ENCODE measurements at regions not wholly inside any gene's neighbourhood (a gene's known extent, or its start where the extent isn't known, plus 50 kb on each side); places are given as distances from the start of the nearest gene placed in this dataset.
A peak's percentile ranks its signal among the peaks of the same experiment; 100 is the strongest.

GRCh38 chr15:85314633-85315032 lies 65.8 kb upstream of the AKAP13 start:
- H3K4me3 ChIP-seq (ENCODE audit: low read length) = no peak overlapping the region
- DNase-seq (ENCODE audit: low read depth) = peak; percentile 16
- TF ChIP-seq CTCF (IDR thresholded peaks at IDR 0.05; ENCODE audit: insufficient read depth, low read depth, low read length, missing control alignments) = no peak

GRCh38 chr15:85316244-85316934 lies 64.0 kb upstream of the AKAP13 start:
- no peak overlapping the region for H3K4me3 ChIP-seq (ENCODE audit: low read length)
- no peak for DNase-seq (ENCODE audit: low read depth)
- no peak for TF ChIP-seq CTCF (IDR thresholded peaks at IDR 0.05; ENCODE audit: insufficient read depth, low read depth, low read length, missing control alignments)

- peak; percentile 24 for TF ChIP-seq CTCF (IDR thresholded peaks at IDR 0.05; ENCODE audit: insufficient read depth, low read depth, low read length, missing control alignments)
- peak; percentile 81 for DNase-seq (ENCODE audit: low read depth)
- no peak overlapping the region for H3K4me3 ChIP-seq (ENCODE audit: low read length)
These were observed 62.2 kb upstream of the AKAP13 start for GRCh38 chr15:85318048-85318731.

- DNase-seq (ENCODE audit: low read depth) = no peak
- H3K4me3 ChIP-seq (ENCODE audit: low read length) = no peak overlapping the region
- no peak for TF ChIP-seq CTCF (IDR thresholded peaks at IDR 0.05; ENCODE audit: insufficient read depth, low read depth, low read length, missing control alignments)
These were observed 61.7 kb upstream of the AKAP13 start for GRCh38 chr15:85318732-85319076.

- no peak overlapping the region for H3K4me3 ChIP-seq (ENCODE audit: low read length)
- no peak for DNase-seq (ENCODE audit: low read depth)
- no peak for TF ChIP-seq CTCF (IDR thresholded peaks at IDR 0.05; ENCODE audit: insufficient read depth, low read depth, low read length, missing control alignments)
These were observed 56.2 kb upstream of the AKAP13 start for GRCh38 chr15:85324202-85324601.

GRCh38 chr15:85325834-85326233 lies 54.6 kb upstream of the AKAP13 start:
- no peak for TF ChIP-seq CTCF (IDR thresholded peaks at IDR 0.05; ENCODE audit: insufficient read depth, low read depth, low read length, missing control alignments)
- DNase-seq (ENCODE audit: low read depth) = no peak
- H3K4me3 ChIP-seq (ENCODE audit: low read length) = no peak overlapping the region

- no peak overlapping the region for H3K4me3 ChIP-seq (ENCODE audit: low read length)
- DNase-seq (ENCODE audit: low read depth) = no peak
- TF ChIP-seq CTCF (IDR thresholded peaks at IDR 0.05; ENCODE audit: insufficient read depth, low read depth, low read length, missing control alignments) = no peak
These were observed 54.1 kb upstream of the AKAP13 start for GRCh38 chr15:85326291-85326690.
